Glomerular visceral epithelial cell (primary cell): ENCODE measurements at regions not wholly inside any gene's neighbourhood (a gene's known extent, or its start where the extent isn't known, plus 50 kb on each side); places are given as distances from the start of the nearest gene placed in this dataset.

ENCODE experiments used
- DNase-seq: peaks from one replicate; pipeline ENCODE4 v3.0.0-alpha.2; 2016; ENCODE audit errors: extremely low spot score

- no peak for DNase-seq
These were observed 85.2 kb upstream of the TMPRSS2 start for GRCh38 chr21:41593051-41593759.

GRCh38 chr21:41589620-41590175, 81.7 kb upstream of the TMPRSS2 start:
- DNase-seq, result no peak

DNA sequence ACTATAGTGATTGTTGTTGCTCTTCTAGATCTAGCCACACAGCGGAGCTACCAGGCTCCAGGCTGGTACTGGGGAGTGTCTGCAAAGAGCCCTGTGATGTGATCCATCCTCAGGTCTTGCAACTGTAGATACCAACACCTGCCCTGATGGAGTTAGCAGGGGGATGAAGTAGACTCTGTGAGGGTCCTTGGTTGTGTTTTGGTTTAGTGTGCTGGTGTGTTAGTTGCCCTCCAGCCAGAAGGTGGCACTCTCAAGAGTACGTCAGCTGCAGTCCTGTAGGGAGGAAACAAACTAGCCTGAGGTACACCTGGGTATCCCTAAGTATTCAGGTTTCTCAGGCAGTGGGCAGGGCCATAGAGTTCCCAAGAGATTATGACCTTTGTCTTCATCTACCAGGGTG, 81.2 kb upstream of the TMPRSS2 start:
- DNase-seq, result no peak

DNA sequence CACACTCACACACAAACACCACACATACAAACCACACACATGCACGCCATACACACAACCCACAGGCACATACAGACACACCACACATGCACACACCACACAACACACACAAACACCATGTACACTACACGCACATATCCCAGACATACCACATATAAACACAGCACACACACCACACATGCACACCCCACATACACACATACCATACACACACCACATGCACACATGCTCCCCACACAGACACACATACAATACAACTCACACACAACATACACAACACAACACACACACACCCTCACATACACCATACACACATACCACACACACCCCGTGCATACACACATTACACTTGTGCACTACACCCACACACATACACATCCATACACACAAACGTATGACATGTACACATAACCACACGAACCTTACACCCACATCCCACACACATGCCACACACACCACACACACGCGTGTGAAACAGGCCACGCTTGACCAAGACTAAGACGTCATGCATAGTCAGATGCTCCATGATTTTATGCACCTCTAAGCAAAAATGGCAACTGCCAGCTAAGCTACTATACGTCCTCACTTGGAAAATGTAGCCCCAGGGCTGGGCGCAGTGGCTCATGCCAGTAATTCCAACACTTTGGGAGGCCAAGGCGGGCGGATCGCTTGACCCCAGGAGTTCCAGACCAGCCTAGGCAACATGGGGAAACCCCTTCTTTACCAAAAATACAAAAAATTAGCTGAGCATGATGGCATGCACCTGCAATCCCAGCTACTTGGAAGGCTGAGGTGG, 77.4 kb upstream of the TMPRSS2 start:
- DNase-seq, result no peak

DNA sequence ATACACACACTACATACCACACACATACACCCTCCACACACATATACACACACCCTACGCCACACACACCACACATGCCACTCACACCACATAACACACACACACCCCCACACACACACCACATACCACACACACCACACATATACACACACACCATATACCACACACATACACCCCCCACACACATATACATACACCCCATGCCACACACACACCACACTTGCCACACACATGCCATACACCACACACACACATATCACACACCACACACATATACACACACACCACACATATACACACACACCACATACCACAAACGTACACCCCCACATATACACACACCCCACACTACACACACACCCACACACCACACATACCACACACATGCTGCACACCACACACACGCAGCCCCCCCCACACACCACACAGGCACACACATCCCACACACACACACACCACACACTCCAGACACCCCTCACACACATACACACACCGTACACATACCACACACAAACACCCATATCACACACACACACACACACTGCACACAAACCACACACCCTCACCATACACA, 76.7 kb upstream of the TMPRSS2 start:
- DNase-seq, result no peak

DNA sequence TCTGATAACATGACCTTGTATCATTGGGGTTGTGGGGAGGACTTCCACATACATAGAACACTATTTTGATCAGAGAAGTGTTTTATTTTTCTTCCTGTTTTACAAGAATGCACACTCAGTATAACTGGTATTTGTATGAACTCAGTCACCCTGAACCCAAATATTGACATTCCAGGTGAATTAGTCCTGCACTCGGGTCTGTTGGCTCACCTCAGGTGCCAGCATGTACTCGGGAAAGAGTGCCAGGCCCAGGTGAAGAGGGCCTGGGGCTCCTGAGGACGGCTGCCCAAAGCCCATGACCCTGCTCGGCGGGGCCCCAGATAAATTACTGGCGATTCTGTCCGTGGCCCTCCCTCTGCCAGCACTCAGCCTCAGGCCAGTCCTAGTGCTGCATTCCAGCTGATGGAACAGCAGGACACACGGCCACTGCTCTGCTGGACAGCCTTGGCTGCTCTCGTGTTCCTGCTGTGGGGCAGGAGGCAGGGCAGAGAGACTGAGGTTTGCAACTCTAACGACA, 75.4 kb upstream of the TMPRSS2 start:
- no peak for DNase-seq

DNA sequence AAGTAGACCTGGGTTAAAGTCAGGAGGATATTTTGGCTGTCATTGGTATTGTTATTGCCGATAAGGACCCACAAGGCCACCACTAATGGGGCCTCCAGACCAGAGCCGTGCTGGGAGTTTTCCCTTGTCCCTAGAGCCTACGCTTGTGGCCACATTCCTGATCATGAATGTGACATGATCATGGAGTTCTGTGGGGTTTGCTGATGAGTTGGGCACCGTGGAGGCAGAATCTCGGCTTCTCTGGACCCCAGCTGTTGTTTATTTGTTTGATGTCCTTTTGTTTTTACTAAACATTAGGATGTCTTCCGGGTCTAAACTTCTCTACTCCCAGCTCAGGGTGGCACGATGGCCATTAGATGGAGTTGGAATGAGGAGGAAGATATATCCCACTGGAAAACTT, 74.9 kb upstream of the TMPRSS2 start:
- no peak for DNase-seq

- no peak for DNase-seq
These were observed 74.4 kb upstream of the TMPRSS2 start for GRCh38 chr21:41582298-41582840.

- DNase-seq, result no peak
These were observed 73.8 kb upstream of the TMPRSS2 start for GRCh38 chr21:41581592-41582228.

DNA sequence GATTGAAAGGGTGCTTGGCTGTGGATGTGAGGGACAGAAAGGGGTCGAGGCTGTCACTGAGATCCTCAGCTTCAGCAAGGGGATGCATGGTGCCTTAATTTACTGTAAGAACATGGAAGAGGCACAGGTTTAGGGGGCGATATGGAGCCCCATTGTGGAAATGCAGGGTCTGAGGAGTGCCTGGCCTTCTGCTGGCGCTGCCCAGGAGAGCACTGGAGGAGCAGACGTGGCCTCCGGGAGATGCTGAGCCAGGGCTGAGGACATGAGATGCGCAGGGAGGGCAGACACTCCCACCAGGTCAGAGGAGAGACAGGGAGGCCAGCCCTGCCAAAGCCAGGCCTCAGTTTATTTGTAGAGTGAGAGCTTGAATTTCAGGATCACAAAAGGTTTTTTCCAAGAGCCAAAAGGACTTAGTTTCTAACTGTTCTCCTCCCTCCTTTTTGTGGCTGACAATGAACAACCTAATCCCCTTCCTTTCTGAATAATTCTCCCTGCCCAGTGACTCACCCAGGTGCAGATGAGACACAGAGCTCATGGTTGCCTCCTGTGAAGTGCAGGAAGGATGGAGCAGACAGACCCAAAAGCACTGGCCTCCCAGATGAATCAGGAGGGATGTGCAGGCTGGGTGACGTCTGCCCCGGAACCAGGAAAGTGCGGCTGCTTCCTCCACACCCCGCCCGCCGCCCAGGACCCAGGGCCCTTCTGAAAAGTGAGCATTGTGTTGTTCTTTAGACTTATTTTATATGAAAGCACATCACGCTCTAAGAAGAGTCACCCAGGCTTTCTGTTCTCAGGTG, 73.0 kb upstream of the TMPRSS2 start:
- DNase-seq, result peak; percentile 29

GRCh38 chr21:41579692-41580091, 71.7 kb upstream of the TMPRSS2 start:
- DNase-seq, result no peak

DNA sequence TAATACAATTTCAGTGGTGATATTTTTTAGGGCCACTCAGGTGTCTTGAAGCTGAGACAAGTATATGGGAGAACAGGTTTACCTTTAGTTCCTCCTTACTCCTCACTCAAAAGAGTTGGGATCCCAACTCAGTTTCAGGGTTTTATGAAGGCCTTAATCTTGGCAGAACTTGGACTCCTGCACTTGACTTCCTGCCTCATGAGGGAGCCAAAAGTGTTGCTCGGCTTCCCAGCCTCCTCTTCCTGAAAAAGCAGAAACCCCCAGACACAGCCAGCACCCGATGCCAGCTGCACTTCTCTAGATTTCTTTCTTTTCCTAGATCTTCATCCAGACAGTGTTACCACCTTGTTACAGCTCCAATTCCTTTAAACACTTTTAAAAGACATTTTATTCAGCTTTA, 70.8 kb upstream of the TMPRSS2 start:
- no peak for DNase-seq

DNA sequence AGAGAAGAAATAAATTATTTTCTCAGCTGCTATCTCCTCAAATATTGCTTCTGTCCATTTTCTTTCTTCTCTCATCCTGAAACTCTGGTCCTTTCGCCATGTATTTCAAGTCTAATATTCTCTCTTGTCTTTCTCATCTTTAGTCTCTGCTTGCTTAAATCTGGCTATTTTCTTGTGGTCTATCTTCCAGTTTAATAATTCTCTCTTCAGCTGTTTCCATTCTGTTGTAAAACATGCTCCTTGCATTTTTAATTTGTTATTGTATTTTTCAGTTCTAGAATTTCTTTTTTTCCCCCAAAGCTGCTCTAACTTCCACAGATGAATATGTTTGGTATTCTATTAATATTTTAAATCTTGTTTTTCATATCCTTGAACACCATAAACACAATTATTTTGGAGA, 70.1 kb upstream of the TMPRSS2 start:
- no peak for DNase-seq

- no peak for DNase-seq
These were observed 68.2 kb upstream of the TMPRSS2 start for GRCh38 chr21:41576013-41576615.

DNA sequence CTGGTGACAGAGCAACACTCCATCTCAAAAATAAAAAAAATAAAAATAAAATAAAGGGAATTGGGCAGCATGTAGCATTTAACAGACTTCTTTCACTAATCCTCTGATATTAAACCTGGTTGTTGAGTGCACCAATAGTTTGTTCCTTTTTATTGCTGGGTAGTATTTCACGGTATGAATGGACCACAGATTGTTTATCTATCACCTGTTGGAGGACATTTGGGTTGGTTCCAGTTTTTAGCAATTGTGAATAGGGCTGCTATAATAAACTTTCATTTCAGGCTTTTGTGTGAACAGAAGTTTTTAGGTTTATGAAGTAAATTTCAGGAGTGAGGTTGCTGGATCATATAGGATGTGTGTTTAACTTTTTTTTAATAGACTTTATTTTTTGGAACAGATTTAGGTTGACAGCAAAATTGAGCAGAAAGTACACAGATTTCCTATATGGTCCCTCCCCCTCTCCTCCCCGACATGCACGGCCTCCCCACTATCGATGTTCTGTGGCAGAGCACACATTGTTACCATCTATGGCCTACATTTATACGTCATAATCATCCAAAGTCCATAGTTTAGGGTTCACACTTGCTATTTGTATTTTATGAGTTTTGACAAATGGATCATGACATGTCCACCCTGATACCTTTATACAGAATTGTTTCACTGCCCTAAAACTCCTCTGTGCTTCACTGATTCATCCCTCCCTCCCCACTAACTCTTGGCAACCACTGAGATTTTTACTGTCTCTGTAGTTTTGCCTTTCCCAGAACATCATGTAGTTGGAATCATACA, 66.1 kb upstream of the TMPRSS2 start:
- no peak for DNase-seq

DNA sequence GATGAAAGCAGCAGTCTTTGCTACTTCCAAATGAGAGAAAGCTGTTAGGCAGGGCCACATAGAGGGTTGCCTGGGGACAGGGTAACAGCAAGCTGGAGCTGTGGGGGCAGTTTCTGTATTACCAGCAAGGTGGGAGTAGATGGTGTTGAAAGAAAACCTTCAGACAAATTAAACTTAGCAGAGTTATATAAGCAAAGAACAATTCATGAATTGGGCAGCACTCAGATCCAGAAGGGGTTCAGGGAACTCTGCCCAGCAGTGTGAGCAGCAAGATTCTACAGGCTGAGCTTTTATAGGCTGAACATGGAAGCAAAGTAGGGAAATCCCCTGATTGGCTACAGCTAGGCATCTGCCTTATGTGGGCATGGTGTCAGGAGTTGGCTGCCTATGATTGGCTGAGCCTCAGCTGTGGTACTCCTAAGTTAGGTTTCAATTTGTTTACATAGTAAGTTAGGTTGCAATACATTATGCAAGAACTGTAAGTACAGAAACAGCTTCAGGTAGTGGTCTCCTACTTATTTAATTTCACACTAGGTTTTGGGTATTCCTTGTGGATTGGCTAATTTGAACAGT, 64.1 kb upstream of the TMPRSS2 start:
- DNase-seq, result no peak

GRCh38 chr21:41570791-41571355, 62.9 kb upstream of the TMPRSS2 start:
- DNase-seq, result no peak

DNA sequence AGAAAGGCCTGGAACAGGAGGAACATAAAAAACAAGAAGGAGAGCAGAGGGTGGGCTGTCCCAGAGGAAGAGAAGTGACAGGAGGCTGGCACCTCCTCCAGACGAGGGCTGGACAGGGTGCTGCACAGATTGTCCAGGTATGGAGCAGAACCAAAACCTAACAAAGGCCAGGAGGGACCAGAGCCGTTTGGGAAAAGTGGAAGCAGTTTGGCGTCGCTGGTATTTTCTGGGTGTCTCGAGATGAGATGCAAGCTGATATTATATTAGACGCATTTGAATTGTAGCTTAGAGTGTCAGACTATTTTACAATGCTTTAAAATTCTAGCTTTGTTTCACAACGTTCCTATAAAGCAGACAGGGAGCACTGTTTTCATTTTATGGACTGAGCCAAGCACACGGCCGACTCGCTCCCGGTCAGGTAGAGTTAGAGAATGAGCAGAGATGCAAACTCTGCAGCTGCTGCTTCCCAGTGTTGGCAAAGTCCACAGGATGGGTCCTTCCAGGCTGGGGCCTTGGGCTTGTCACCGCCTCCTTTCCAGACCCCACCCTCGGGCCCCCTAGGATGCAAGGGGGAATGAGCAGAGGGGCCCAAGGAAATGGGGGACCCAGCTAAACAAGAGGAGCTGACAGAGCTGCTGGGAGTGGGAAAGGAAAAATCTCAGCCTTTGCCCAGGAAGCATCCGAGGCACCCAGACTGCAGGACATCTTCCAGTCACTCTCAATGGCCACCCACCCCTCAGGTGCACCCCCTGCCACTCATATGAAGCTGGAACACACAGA, 60.8 kb upstream of the TMPRSS2 start:
- DNase-seq, result no peak
